Retina (tissue), 1 donor: ENCODE measurements at regions not wholly inside any gene's neighbourhood (a gene's known extent, or its start where the extent isn't known, plus 50 kb on each side); places are given as distances from the start of the nearest gene placed in this dataset.
"Not testable (repeated sequence)": the region's sequence is repeated elsewhere in the genome, so short reads cannot be mapped to it uniquely, and the experiment has no call there.

Source experiments
- DNase-seq: peaks from one replicate; pipeline ENCODE4 v3.0.0-alpha.2; 2016

GRCh38 chr7:148472406-148472805 lies 118.2 kb upstream of the C7orf33 start:
- DNase-seq = no peak

DNA sequence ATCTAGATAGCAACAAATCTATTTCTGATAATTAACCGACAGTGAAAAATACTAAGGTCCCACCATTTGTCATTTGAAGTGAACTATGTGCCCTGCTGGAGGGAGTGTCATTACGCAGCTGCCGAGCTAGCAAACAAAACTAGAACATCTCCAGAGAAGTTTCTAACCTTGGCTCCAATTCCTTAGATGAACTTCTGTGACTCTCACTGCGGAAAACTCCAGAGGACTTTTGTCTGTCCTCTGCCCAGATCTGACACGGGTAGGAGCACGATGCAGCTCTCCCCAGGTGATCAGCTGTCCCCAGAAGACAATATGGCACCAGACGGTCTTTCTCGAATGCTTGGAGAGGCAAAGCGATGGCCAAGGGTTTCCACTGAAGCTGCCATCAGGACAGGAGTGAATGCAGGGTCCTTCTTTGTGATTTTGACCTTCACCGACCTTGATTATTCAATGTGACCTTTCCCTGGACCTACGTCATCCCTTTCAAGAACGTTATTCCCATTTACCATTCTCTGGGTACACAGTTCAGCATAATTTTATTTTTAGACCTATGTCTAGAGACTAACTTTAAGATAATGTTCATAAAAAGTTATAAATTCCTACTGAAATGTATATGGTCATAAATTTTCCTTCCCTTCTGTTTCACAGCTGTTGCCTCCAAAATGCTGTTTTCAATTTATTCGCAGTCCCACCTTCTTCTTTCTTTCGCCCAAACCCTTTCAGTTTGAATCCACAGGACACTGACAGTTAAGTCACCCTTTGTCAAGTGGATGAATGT lies 116.7 kb upstream of the C7orf33 start:
- DNase-seq = no peak

GRCh38 chr7:148474481-148475025 lies 116.0 kb upstream of the C7orf33 start:
- peak; percentile 65 for DNase-seq

DNA sequence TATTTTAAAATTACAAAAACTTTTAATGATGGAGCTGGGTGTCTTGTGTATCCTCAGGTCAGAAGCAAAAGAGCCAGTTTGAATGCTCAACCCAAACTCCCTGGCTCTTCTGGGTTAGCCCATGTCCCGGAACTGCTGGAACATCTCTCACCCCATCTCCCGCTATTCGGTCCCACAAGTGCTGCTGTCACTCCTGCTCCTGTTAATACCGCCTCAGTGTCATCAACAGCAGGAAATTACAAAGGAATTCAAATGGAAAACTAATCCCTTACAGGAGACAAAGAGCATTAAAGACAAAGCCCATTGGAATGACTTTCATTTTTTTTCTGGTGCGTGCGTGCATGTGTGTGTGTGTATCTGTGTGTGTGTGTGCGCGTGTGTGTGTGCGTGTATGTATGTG lies 112.0 kb upstream of the C7orf33 start:
- DNase-seq = no peak

GRCh38 chr7:148480479-148481146 lies 110.0 kb upstream of the C7orf33 start:
- DNase-seq = no peak

- no peak for DNase-seq
Measured at GRCh38 chr7:148481147-148481526, 109.4 kb upstream of the C7orf33 start.

DNA sequence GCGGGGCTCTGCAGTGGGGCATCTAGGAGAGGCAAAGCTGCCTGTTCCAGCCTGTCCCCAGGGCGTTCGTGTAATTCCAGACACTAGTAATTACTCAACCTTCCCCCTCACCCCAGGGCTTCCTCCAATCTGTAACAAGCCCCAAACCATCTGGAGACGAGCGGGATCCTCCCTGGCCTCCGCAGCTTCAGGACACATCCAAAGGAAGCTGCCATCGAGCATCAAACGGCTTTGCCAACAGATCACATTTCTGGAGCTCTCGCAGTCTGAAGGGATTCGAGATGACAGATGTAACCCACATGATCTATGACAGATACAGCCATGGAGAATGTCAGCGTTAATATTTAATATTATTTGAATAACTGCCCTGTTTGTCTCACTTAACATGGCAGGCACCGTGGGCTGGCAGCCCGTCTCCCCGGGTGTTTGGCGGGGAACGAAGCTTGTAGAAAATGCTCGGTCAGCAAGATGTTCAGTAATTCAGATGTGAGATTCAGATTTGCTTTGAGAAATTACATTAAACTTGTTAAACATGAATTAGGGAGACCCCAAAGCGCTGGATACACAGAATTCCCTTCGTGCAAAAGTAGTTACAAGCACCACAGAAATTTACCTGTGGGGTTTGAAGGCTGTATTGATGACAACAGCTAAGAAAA lies 108.5 kb upstream of the C7orf33 start:
- peak; percentile 58 for DNase-seq

GRCh38 chr7:148483515-148484308 lies 106.9 kb upstream of the C7orf33 start:
- no peak for DNase-seq

DNA sequence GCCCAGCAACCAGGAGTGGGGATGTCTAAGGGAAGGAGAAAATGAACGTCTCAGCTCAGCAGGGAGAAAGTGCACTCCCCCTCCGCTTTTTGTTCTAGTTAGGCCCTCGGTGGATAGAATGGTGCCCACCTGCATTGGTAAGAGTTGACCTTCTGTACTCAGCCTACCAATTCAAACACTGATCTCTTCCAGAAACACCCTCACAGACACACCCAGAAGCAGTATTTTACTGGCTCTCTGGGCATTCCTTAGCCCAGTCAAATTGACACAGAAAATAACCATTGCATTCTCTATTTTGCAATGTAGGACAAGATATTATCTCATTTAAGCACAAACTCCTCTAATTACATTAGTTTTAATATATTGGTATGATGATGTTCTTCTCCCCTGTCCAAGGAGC lies 106.1 kb upstream of the C7orf33 start:
- DNase-seq = no peak

DNA sequence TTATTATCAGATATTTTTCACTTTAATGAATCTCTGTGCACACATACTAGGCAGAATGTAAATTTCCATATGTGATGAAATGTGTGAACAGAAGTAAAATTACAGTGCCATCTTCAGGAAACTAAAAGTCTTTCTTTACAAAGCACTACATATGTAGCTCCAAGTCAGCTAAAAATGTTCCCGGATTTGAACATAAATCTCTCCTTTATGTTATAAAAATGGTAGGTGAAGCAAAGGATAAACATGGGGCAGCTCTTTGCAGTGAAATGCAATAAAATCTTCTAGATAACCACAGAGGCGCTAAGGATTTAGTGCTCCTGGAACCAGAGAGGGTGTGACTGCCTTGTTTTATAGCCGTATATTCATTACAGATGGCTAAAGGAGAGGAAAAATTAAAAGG lies 104.9 kb upstream of the C7orf33 start:
- no peak for DNase-seq

GRCh38 chr7:148486937-148487336 lies 103.6 kb upstream of the C7orf33 start:
- DNase-seq = no peak

DNA sequence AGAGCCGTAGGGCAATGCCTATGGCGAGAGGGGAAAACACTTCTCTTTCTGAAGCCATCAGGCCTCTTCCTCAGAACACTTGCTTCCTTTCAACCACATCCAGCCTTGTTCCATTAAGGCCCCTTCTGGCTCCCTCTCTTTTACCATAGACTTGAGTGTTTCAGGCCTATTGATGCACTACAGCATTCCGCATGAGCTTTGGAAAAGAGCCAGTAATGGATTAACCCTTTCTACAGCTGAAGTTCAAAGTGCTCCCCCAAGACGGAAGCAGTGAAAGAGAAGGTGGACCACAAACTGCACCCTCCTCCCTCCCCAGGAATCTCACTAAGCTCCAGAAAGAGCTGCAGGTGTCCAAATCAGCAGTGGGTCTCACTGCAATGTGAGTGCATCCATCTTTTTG lies 102.7 kb upstream of the C7orf33 start:
- peak; percentile 27 for DNase-seq

- no peak for DNase-seq
Measured at GRCh38 chr7:148489678-148490077, 100.9 kb upstream of the C7orf33 start.

GRCh38 chr7:148492157-148492860 lies 98.3 kb upstream of the C7orf33 start:
- no peak for DNase-seq

- no peak for DNase-seq
Measured at GRCh38 chr7:148495605-148496004, 95.0 kb upstream of the C7orf33 start.

DNA sequence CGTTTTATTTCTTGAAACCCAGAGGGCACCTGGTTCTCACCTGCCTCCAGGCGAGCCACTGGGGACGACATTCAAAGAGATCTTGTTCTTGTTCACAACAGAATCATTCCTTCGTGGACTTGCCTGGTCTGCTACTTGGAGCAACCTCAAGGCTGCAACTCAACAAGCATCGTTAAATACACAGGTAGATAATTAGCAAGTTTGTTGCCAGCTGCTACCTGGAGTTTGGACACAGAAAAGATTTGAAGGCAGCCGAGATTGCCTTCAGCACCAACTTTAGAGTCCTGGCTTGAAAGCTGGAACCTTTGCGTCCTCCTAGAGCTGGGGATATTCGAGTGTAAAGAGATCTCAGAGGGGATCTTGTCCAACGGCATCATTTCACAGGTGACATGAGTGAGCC lies 89.6 kb upstream of the C7orf33 start:
- no peak for DNase-seq

DNA sequence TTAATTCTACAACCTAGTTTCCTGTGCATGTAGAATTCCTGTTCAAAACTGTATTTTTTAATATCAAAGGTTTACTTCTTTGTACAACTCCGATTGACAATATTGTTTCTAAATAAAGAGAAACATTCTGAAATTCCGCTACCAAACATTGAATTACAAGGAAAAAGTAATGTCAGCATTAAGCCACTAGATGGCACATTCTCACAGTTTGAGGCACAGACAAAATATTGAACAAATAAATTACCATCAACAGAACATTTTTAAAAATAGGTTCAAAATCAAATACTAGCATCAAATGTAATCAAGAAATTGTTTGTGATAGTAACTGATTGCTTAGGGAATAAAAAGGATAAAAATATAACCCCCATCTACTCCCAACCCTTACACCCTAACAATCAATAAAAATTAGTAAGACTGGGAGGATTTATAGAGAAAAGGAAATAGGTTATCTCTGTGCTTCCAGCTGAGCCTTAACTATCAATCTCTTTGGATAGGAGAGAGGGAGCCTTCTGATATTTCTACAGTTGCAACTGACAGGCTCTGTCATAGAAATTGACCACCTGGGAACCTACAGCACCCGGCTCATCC lies 86.6 kb upstream of the C7orf33 start:
- no peak for DNase-seq

GRCh38 chr7:148505645-148506375 lies 84.8 kb upstream of the C7orf33 start:
- DNase-seq = no peak

DNA sequence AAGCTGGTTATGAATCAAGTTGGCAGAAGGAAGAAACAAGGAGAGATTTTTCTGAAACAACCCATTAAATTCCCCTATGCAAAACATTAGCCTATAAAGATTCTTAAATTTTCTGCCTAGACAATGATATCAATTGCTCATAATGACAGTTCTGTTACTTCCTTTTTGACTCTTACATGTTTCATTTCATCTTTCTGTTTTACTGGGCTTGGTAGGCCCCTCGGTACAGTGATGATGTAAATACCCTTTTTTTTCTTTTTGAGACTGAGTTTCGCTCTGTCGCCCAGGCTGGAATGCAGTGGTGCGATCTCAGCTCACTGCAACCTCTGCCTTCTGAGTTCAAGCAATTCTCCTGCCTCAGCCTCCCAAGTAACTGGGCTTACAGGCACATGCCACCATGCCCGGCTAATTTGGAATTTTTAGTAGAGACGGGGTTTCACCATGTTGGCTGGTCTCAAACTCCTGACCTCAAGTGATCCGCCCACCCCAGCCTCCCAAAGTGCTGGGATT lies 83.4 kb upstream of the C7orf33 start:
- DNase-seq = not testable (repeated sequence)

GRCh38 chr7:148507787-148508186 lies 82.8 kb upstream of the C7orf33 start:
- no peak for DNase-seq

GRCh38 chr7:148514236-148514635 lies 76.3 kb upstream of the C7orf33 start:
- no peak for DNase-seq
